ENCODE measurements at regions not wholly inside any gene's neighbourhood (a gene's known extent, or its start where the extent isn't known, plus 50 kb on each side); places are given as distances from the start of the nearest gene placed in this dataset.

GRCh38 chr11:13166036-13166435 lies 111.6 kb upstream of the BMAL1 start:
- TF ChIP-seq CTCF (IDR thresholded peaks at IDR 0.05; ENCODE audit: insufficient read depth, low read length) (no peak), SPI1 (IDR thresholded peaks at IDR 0.05; ENCODE audit: borderline replicate concordance, low read depth) (no peak)

Data from HL-60 (cell line).